ENCODE measurements at regions not wholly inside any gene's neighbourhood (a gene's known extent, or its start where the extent isn't known, plus 50 kb on each side); places are given as distances from the start of the nearest gene placed in this dataset.

DNA sequence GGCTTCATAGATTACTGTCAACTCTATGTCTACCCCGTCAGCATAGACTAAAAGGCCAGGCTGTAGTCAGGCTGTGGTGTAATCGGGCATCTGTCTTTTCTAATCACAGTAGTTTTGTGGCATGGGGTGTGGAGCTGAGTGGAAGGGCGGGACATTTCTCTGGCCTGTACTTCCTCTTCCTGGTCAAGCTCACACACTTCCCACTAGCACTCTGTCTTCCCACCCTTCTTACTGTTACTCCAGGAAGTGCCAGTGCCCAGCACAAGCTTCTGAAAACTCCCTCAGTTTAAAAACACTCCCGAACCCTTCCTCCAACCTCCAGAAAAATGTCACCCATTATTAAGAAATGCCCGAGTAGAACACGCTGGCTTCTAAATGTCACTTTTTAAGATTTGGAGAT lies 229.8 kb downstream of the KLF5 start:
- Histone ChIP-seq H3K79me2 (no peaks in the 10 kb centered on the region), H3K36me3 (ENCODE audit: control insufficient read depth, insufficient read depth, low read length) (no peaks in the 10 kb centered on the region), H3K9ac (no peak overlapping the region), H3K9me3 (ENCODE audit: control insufficient read depth, low read length) (no peaks in the 10 kb centered on the region), H3K4me3 (ENCODE audit: low read depth, low read length) (no peak overlapping the region), H3K27me3 (ENCODE audit: control insufficient read depth, insufficient read depth, low read length) (no peaks in the 10 kb centered on the region), H3K4me1 (no peaks in the 10 kb centered on the region), H3K27ac (no peak overlapping the region), H2AFZ (no peak overlapping the region), H3K4me2 (ENCODE audit: low read length) (no peak overlapping the region)
- TF ChIP-seq, protein P1, sequence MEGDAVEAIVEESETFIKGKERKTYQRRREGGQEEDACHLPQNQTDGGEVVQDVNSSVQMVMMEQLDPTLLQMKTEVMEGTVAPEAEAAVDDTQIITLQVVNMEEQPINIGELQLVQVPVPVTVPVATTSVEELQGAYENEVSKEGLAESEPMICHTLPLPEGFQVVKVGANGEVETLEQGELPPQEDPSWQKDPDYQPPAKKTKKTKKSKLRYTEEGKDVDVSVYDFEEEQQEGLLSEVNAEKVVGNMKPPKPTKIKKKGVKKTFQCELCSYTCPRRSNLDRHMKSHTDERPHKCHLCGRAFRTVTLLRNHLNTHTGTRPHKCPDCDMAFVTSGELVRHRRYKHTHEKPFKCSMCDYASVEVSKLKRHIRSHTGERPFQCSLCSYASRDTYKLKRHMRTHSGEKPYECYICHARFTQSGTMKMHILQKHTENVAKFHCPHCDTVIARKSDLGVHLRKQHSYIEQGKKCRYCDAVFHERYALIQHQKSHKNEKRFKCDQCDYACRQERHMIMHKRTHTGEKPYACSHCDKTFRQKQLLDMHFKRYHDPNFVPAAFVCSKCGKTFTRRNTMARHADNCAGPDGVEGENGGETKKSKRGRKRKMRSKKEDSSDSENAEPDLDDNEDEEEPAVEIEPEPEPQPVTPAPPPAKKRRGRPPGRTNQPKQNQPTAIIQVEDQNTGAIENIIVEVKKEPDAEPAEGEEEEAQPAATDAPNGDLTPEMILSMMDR (IDR thresholded peaks at IDR 0.05): no peak

DNA sequence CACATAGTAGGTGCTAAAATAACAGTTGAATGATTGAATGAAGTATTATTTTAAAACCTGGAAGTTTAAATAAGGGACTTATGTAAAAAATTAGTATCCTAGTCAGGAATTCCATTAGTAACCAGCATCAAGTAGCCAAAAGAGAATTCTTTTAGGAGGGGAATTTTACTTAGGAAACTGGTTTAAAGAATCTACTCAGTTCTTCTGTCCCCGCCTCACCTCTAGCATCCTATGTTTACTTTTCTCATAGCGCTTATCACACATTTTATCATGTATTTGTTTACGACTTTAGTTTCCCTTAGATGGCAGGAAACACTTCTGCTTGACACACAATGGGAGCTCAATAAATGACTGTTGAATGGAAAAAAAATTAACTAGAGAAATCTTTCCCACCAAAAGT lies 229.0 kb downstream of the KLF5 start:
- H3K79me2 ChIP-seq: no peaks in the 10 kb centered on the region
- H3K27ac ChIP-seq: no peak overlapping the region
- H3K36me3 ChIP-seq (ENCODE audit: control insufficient read depth, insufficient read depth, low read length): no peaks in the 10 kb centered on the region
- H3K9me3 ChIP-seq (ENCODE audit: control insufficient read depth, low read length): no peaks in the 10 kb centered on the region
- no peak overlapping the region for H2AFZ ChIP-seq
- TF ChIP-seq, protein P1 (IDR thresholded peaks at IDR 0.05): no peak
- H3K4me2 ChIP-seq (ENCODE audit: low read length): no peak overlapping the region
- no peaks in the 10 kb centered on the region for H3K4me1 ChIP-seq
- H3K27me3 ChIP-seq (ENCODE audit: control insufficient read depth, insufficient read depth, low read length): no peaks in the 10 kb centered on the region
- no peak overlapping the region for H3K4me3 ChIP-seq (ENCODE audit: low read depth, low read length)
- H3K9ac ChIP-seq: no peak overlapping the region

DNA sequence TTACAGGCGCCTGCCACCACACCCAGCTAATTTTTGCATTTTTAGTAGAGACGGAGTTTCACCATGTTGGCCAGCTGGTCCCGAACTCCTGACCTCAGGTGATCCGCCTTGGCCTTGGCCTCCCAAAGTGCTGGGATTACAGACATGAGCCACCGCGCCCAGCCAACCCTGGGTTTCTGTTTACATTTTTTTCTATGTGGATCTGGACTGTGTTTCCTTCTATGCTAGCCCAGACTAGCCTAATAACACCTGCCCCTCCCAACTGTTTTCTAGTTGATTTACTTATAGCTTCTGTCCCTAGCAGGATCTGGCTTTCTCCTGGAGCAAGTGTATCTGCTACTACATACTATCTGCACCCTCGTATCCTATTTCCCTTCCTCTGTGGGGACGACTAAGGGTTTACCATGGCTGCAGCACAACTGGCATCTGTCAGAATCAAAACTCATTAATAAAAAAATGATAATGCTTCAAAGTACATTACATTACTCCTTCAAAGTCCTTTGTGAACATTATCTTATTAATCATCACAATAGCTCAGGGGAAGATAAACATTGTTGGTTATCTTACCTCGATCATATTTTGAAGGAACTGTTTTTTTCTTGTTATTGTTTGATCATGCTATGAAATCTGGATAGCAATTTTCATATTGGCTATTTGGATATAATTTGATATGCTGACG lies 228.3 kb downstream of the KLF5 start:
- TF ChIP-seq, protein P1 (IDR thresholded peaks at IDR 0.05): no peak
- no peaks in the 10 kb centered on the region for H3K36me3 ChIP-seq (ENCODE audit: control insufficient read depth, insufficient read depth, low read length)
- no peak overlapping the region for H3K9ac ChIP-seq
- H3K4me1 ChIP-seq: no peaks in the 10 kb centered on the region
- no peaks in the 10 kb centered on the region for H3K27me3 ChIP-seq (ENCODE audit: control insufficient read depth, insufficient read depth, low read length)
- H3K9me3 ChIP-seq (ENCODE audit: control insufficient read depth, low read length): no peaks in the 10 kb centered on the region
- no peak overlapping the region for H3K27ac ChIP-seq
- no peaks in the 10 kb centered on the region for H3K79me2 ChIP-seq
- no peak overlapping the region for H3K4me3 ChIP-seq (ENCODE audit: low read depth, low read length)
- no peak overlapping the region for H2AFZ ChIP-seq
- no peak overlapping the region for H3K4me2 ChIP-seq (ENCODE audit: low read length)

DNA sequence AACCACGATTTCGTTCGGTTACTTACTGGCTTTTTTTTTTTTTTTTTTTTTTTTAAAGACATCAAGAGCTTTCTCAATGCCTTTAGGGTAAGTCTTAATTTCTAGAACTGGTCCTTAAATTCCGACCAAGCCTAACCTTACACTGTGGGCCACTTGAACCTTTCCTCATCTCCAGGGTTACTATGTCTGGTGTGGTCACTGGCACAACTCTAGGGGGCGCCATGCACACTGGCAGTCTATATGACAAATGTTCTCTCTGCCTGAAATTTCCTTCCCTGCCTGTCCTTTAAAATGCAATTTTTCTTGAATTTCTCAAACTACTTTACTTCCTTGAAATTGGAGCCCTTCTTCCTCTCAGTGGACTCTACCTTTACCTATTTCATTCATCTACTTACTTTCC lies 227.4 kb downstream of the KLF5 start:
- Histone ChIP-seq H3K9ac (no peak overlapping the region), H3K79me2 (no peaks in the 10 kb centered on the region), H3K36me3 (ENCODE audit: control insufficient read depth, insufficient read depth, low read length) (no peaks in the 10 kb centered on the region), H2AFZ (no peak overlapping the region), H3K4me2 (ENCODE audit: low read length) (no peak overlapping the region), H3K4me3 (ENCODE audit: low read depth, low read length) (no peak overlapping the region), H3K27me3 (ENCODE audit: control insufficient read depth, insufficient read depth, low read length) (no peaks in the 10 kb centered on the region), H3K9me3 (ENCODE audit: control insufficient read depth, low read length) (no peaks in the 10 kb centered on the region), H3K27ac (no peak overlapping the region), H3K4me1 (no peaks in the 10 kb centered on the region)
- TF ChIP-seq, protein P1 (IDR thresholded peaks at IDR 0.05): no peak
